ENCODE measurements at regions not wholly inside any gene's neighbourhood (a gene's known extent, or its start where the extent isn't known, plus 50 kb on each side); places are given as distances from the start of the nearest gene placed in this dataset.

- H3K4me1 ChIP-seq (ENCODE audit: control insufficient read depth in 1 of 2, extremely low read depth in 1 of 2, insufficient read depth in 2 of 2, low read length in 2 of 2): no peaks in the 10 kb centered on the region
- Mint-ChIP-seq H3K27me3 (peaks cover 0 to 4% of the 10 kb centered on the region in 2 donors), H3K4me3 (no peak overlapping the region), H3K27ac (no peak overlapping the region), H3K4me1 (peaks cover 0 to 3% (median 0%) of the 10 kb centered on the region in 3 donors), H3K9me3 (peaks cover 0 to 10% (median 5%) of the 10 kb centered on the region in 3 donors), H3K36me3 (peaks cover 48% of the 10 kb centered on the region)
- H3K36me3 ChIP-seq (ENCODE audit: control insufficient read depth in 2 of 2, extremely low read depth in 1 of 2, insufficient read depth in 1 of 2, low read length in 1 of 2): peaks cover 0 to 3% of the 10 kb centered on the region in 2 donors
- WGBS (ENCODE audit: insufficient coverage): no CpG with 5 or more reads among the region's 4 CpGs
- H3K4me3 ChIP-seq (ENCODE audit: control insufficient read depth in 1 of 2, extremely low read depth in 1 of 2, low read length in 1 of 2): no peak overlapping the region
- CTCF ChIA-PET: no interaction called here
- H3K9me3 ChIP-seq: no peaks in the 10 kb centered on the region
- no peak overlapping the region for H3K27ac ChIP-seq (ENCODE audit: low read length)
- ATAC-seq (replicated peaks in 1 of 4) (no peak), DNase-seq (no peak)
- no peaks in the 10 kb centered on the region for H3K27me3 ChIP-seq (replicated peaks in 1 of 2; ENCODE audit: control insufficient read depth in 2 of 2, extremely low read depth in 1 of 2, insufficient read depth in 2 of 2, low read length in 1 of 2)
- POLR2A ChIA-PET: no interaction called here
Observed at GRCh38 chr13:74398599-74398998, 264.4 kb upstream of the KLF12 start.

GRCh38 chr13:74389056-74389455 lies 254.9 kb upstream of the KLF12 start:
- Mint-ChIP-seq H3K27me3 (peaks cover 0 to 3% of the 10 kb centered on the region in 2 donors), H3K4me3 (no peak overlapping the region), H3K27ac (no peak overlapping the region), H3K9me3 (peaks cover 14 to 31% (median 22%) of the 10 kb centered on the region in 3 donors), H3K4me1 (peaks cover 0 to 2% (median 0%) of the 10 kb centered on the region in 3 donors), H3K36me3 (peaks cover 64% of the 10 kb centered on the region)
- no peak overlapping the region for H3K27ac ChIP-seq (ENCODE audit: low read length)
- no peak for ATAC-seq (replicated peaks in 1 of 4)
- no peak for DNase-seq
- peaks cover 3% of the 10 kb centered on the region for H3K9me3 ChIP-seq
- H3K36me3 ChIP-seq (ENCODE audit: control insufficient read depth in 2 of 2, extremely low read depth in 1 of 2, insufficient read depth in 1 of 2, low read length in 1 of 2): no peaks in the 10 kb centered on the region
- no peaks in the 10 kb centered on the region for H3K4me1 ChIP-seq (ENCODE audit: control insufficient read depth in 1 of 2, extremely low read depth in 1 of 2, insufficient read depth in 2 of 2, low read length in 2 of 2)
- ChIA-PET CTCF (no interaction called here), POLR2A (no interaction called here)
- no peak overlapping the region for H3K4me3 ChIP-seq (ENCODE audit: control insufficient read depth in 1 of 2, extremely low read depth in 1 of 2, low read length in 1 of 2)
- WGBS (ENCODE audit: insufficient coverage): 100% methylated on average over 1 of the region's 5 CpGs
- H3K27me3 ChIP-seq (replicated peaks in 1 of 2; ENCODE audit: control insufficient read depth in 2 of 2, extremely low read depth in 1 of 2, insufficient read depth in 2 of 2, low read length in 1 of 2): peaks cover 0 to 4% of the 10 kb centered on the region in 2 experiments

- peaks cover 0 to 2% (median 0%) of the 10 kb centered on the region in 3 donors for H3K4me1 Mint-ChIP-seq
- Histone ChIP-seq H3K27ac (ENCODE audit: low read length) (no peak overlapping the region), H3K27me3 (replicated peaks in 1 of 2; ENCODE audit: control insufficient read depth in 2 of 2, extremely low read depth in 1 of 2, insufficient read depth in 2 of 2, low read length in 1 of 2) (peaks cover 0 to 4% of the 10 kb centered on the region in 2 experiments)
Observed at GRCh38 chr13:74388626-74389025, 254.4 kb upstream of the KLF12 start.

GRCh38 chr13:74372511-74372910 lies 238.3 kb upstream of the KLF12 start:
- POLR2A ChIA-PET: no interaction called here
- CTCF ChIA-PET: interaction anchor here in 1 of 2 donors (0.6 kb wide), 2 partner anchors 1406 to 1545 kb away, joined by 3 read pairs; no protein-coding TSS in a partner anchor

More at GRCh38 chr13:74388626-74389025, 254.4 kb upstream of the KLF12 start:
- Mint-ChIP-seq H3K36me3 (peaks cover 68% of the 10 kb centered on the region), H3K27ac (no peak overlapping the region), H3K27me3 (peaks cover 0 to 3% of the 10 kb centered on the region in 2 donors), H3K9me3 (peaks cover 16 to 36% (median 22%) of the 10 kb centered on the region in 3 donors), H3K4me3 (no peak overlapping the region)
- Histone ChIP-seq H3K4me1 (ENCODE audit: control insufficient read depth in 1 of 2, extremely low read depth in 1 of 2, insufficient read depth in 2 of 2, low read length in 2 of 2) (no peaks in the 10 kb centered on the region), H3K36me3 (ENCODE audit: control insufficient read depth in 2 of 2, extremely low read depth in 1 of 2, insufficient read depth in 1 of 2, low read length in 1 of 2) (no peaks in the 10 kb centered on the region), H3K9me3 (peaks cover 3% of the 10 kb centered on the region), H3K4me3 (ENCODE audit: control insufficient read depth in 1 of 2, extremely low read depth in 1 of 2, low read length in 1 of 2) (no peak overlapping the region)
- ChIA-PET POLR2A (no interaction called here), CTCF (interaction anchor here in 1 of 2 donors (0.6 kb wide), 1 partner anchor 26 kb away, joined by 3 read pairs; no protein-coding TSS in a partner anchor)
- 60% methylated on average over 4 of the region's 6 CpGs for WGBS (ENCODE audit: insufficient coverage)
- ATAC-seq (replicated peaks in 1 of 4) (no peak), DNase-seq (no peak)

GRCh38 chr13:74367193-74367592 lies 233.0 kb upstream of the KLF12 start:
- Mint-ChIP-seq H3K9me3 (no peaks in the 10 kb centered on the region), H3K4me3 (no peak overlapping the region), H3K36me3 (peaks cover 61% of the 10 kb centered on the region), H3K27me3 (peaks cover 0 to under 1% of the 10 kb centered on the region in 2 donors), H3K4me1 (peaks cover 0 to 14% (median 5%) of the 10 kb centered on the region in 3 donors), H3K27ac (no peak overlapping the region)
- Histone ChIP-seq H3K27ac (ENCODE audit: low read length) (no peak overlapping the region), H3K4me3 (ENCODE audit: control insufficient read depth in 1 of 2, extremely low read depth in 1 of 2, low read length in 1 of 2) (no peak overlapping the region), H3K36me3 (ENCODE audit: control insufficient read depth in 2 of 2, extremely low read depth in 1 of 2, insufficient read depth in 1 of 2, low read length in 1 of 2) (peaks cover 0 to 2% of the 10 kb centered on the region in 2 donors), H3K27me3 (replicated peaks in 1 of 2; ENCODE audit: control insufficient read depth in 2 of 2, extremely low read depth in 1 of 2, insufficient read depth in 2 of 2, low read length in 1 of 2) (no peaks in the 10 kb centered on the region), H3K4me1 (ENCODE audit: control insufficient read depth in 1 of 2, extremely low read depth in 1 of 2, insufficient read depth in 2 of 2, low read length in 2 of 2) (no peaks in the 10 kb centered on the region), H3K9me3 (no peaks in the 10 kb centered on the region)
- 90% methylated on average over 5 of the region's 8 CpGs for WGBS (ENCODE audit: insufficient coverage)
- CTCF ChIA-PET: no interaction called here
- ATAC-seq (replicated peaks in 1 of 4): peak in 2 of 4 experiments; percentile 28 to 63
- POLR2A ChIA-PET: no interaction called here
- peak in 1 of 35 experiments; percentile 16 for DNase-seq

More at GRCh38 chr13:74372511-74372910, 238.3 kb upstream of the KLF12 start:
- peaks cover 47% of the 10 kb centered on the region for H3K36me3 Mint-ChIP-seq
- H3K27me3 Mint-ChIP-seq: no peaks in the 10 kb centered on the region
- H3K4me1 ChIP-seq (ENCODE audit: control insufficient read depth in 1 of 2, extremely low read depth in 1 of 2, insufficient read depth in 2 of 2, low read length in 2 of 2): no peaks in the 10 kb centered on the region
- H3K27ac ChIP-seq (ENCODE audit: low read length): no peak overlapping the region
- H3K9me3 ChIP-seq: no peaks in the 10 kb centered on the region
- DNase-seq (no peak), ATAC-seq (replicated peaks in 1 of 4) (no peak)
- H3K4me3 Mint-ChIP-seq: no peak overlapping the region
- no peak overlapping the region for H3K27ac Mint-ChIP-seq
- H3K9me3 Mint-ChIP-seq: no peaks in the 10 kb centered on the region
- peaks cover 0 to 2% of the 10 kb centered on the region in 2 donors for H3K36me3 ChIP-seq (ENCODE audit: control insufficient read depth in 2 of 2, extremely low read depth in 1 of 2, insufficient read depth in 1 of 2, low read length in 1 of 2)
- H3K27me3 ChIP-seq (replicated peaks in 1 of 2; ENCODE audit: control insufficient read depth in 2 of 2, extremely low read depth in 1 of 2, insufficient read depth in 2 of 2, low read length in 1 of 2): no peaks in the 10 kb centered on the region
- no peak overlapping the region for H3K4me3 ChIP-seq (ENCODE audit: control insufficient read depth in 1 of 2, extremely low read depth in 1 of 2, low read length in 1 of 2)
- peaks cover 0 to 6% (median 2%) of the 10 kb centered on the region in 3 donors for H3K4me1 Mint-ChIP-seq

GRCh38 chr13:74361274-74361673 lies 227.1 kb upstream of the KLF12 start:
- ChIA-PET CTCF (no interaction called here), POLR2A (interaction anchor here in 1 of 2 donors (0.6 kb wide), 1 partner anchor 71 kb away, joined by 4 read pairs; no protein-coding TSS in a partner anchor)
- Mint-ChIP-seq H3K4me1 (peaks cover 0 to 2% (median 0%) of the 10 kb centered on the region in 3 donors), H3K27me3 (peaks cover 0 to 5% of the 10 kb centered on the region in 2 donors), H3K9me3 (no peaks in the 10 kb centered on the region), H3K27ac (no peak overlapping the region), H3K36me3 (peaks cover 42% of the 10 kb centered on the region), H3K4me3 (no peak overlapping the region)
- Histone ChIP-seq H3K4me3 (ENCODE audit: control insufficient read depth in 1 of 2, extremely low read depth in 1 of 2, low read length in 1 of 2) (no peak overlapping the region), H3K9me3 (no peaks in the 10 kb centered on the region), H3K27me3 (replicated peaks in 1 of 2; ENCODE audit: control insufficient read depth in 2 of 2, extremely low read depth in 1 of 2, insufficient read depth in 2 of 2, low read length in 1 of 2) (no peaks in the 10 kb centered on the region), H3K36me3 (ENCODE audit: control insufficient read depth in 2 of 2, extremely low read depth in 1 of 2, insufficient read depth in 1 of 2, low read length in 1 of 2) (no peaks in the 10 kb centered on the region), H3K4me1 (ENCODE audit: control insufficient read depth in 1 of 2, extremely low read depth in 1 of 2, insufficient read depth in 2 of 2, low read length in 2 of 2) (no peaks in the 10 kb centered on the region), H3K27ac (ENCODE audit: low read length) (no peak overlapping the region)
- DNase-seq (no peak), ATAC-seq (replicated peaks in 1 of 4) (no peak)
- WGBS (ENCODE audit: insufficient coverage): no CpG with 5 or more reads among the region's 3 CpGs
